PFSK-1 (cell line): ENCODE measurements at regions not wholly inside any gene's neighbourhood (a gene's known extent, or its start where the extent isn't known, plus 50 kb on each side); places are given as distances from the start of the nearest gene placed in this dataset.

ENCODE experiments used
- FOXP2 ChIP-seq: optimal IDR thresholded peaks from 2 replicates; pipeline ENCODE3; 2011; ENCODE audit warnings: borderline replicate concordance, control low read depth, inconsistent platforms; ENCODE audit not compliant: insufficient read depth; ENCODE audit errors: extremely low read length, extremely low read depth
- POLR2AphosphoS5 ChIP-seq: IDR thresholded peaks from 2 replicates; pipeline ENCODE4 v1.6.1; 2012; ENCODE audit warnings: low read depth, mild to moderate bottlenecking, control low read depth, low read length, moderate library complexity
- REST ChIP-seq, 2 experiments: IDR thresholded peaks; 2 replicates each; pipeline versions ENCODE4 v1.6.1 to v1.8.0; 2011 to 2012; ENCODE audit warnings: low read depth in 2 of 2, low read length in 2 of 2, control low read depth in 1 of 2, inconsistent platforms in 1 of 2, mild to moderate bottlenecking in 1 of 2, moderate library complexity in 1 of 2; ENCODE audit not compliant: insufficient read depth in 1 of 2
- SIN3A ChIP-seq: IDR thresholded peaks from 2 replicates; pipeline ENCODE4 v1.6.1; 2012; ENCODE audit warnings: mild to moderate bottlenecking, low read length, moderate library complexity, borderline replicate concordance; ENCODE audit not compliant: insufficient read depth
- TAF1 ChIP-seq: IDR thresholded peaks from 2 replicates; pipeline ENCODE4 v1.6.1; 2012; ENCODE audit warnings: low read length, control low read depth, borderline replicate concordance; ENCODE audit not compliant: insufficient read depth

GRCh38 chr2:196454492-196454891 lies 185.0 kb upstream of the CCDC150 start:
- no peak for TF ChIP-seq POLR2AphosphoS5
- no peak for TF ChIP-seq SIN3A
- TF ChIP-seq TAF1, result no peak
- TF ChIP-seq REST (IDR thresholded peaks at IDR 0.05; ENCODE audit: insufficient read depth in 1 of 2, low read depth in 2 of 2, low read length in 2 of 2), result no peak
- TF ChIP-seq FOXP2, result no peak

DNA sequence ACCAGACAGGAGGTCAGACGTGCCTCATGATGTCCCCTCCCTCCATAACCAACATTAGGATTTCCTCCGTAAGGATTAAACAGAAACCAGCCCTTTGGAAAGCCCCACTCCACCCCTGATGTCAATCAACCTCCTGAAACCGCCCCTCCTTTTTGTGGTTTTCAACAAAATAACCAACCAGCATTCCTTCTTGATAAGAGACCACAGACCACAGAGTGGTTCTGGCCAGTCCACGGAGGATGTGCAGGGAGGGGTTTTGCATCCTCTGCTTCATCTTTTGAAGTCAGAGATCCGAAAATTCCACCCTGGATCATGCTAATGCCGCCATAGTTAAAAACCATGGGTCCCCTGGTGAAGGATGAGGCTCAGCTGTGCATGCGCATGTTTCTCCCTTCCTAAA lies 180.0 kb upstream of the CCDC150 start:
- TF ChIP-seq SIN3A (no peak), FOXP2 (no peak), POLR2AphosphoS5 (no peak), REST (IDR thresholded peaks at IDR 0.05; ENCODE audit: insufficient read depth in 1 of 2, low read depth in 2 of 2, low read length in 2 of 2) (no peak), TAF1 (no peak)

- no peak for TF ChIP-seq POLR2AphosphoS5
- TF ChIP-seq TAF1, result no peak
- no peak for TF ChIP-seq FOXP2
- TF ChIP-seq SIN3A, result no peak
- TF ChIP-seq REST (IDR thresholded peaks at IDR 0.05; ENCODE audit: insufficient read depth in 1 of 2, low read depth in 2 of 2, low read length in 2 of 2), result no peak
Observed at GRCh38 chr2:196463706-196464105, 175.8 kb upstream of the CCDC150 start.

- no peak for TF ChIP-seq FOXP2
- TF ChIP-seq REST (IDR thresholded peaks at IDR 0.05; ENCODE audit: insufficient read depth in 1 of 2, low read depth in 2 of 2, low read length in 2 of 2), result no peak
- no peak for TF ChIP-seq SIN3A
- no peak for TF ChIP-seq TAF1
- TF ChIP-seq POLR2AphosphoS5, result no peak
Observed at GRCh38 chr2:196464311-196464710, 175.2 kb upstream of the CCDC150 start.

- TF ChIP-seq TAF1 (no peak), SIN3A (no peak), REST (IDR thresholded peaks at IDR 0.05; ENCODE audit: insufficient read depth in 1 of 2, low read depth in 2 of 2, low read length in 2 of 2) (no peak), POLR2AphosphoS5 (no peak), FOXP2 (no peak)
Observed at GRCh38 chr2:196466581-196466980, 172.9 kb upstream of the CCDC150 start.
